Spinal cord (tissue), 9 donors: ENCODE measurements at regions not wholly inside any gene's neighbourhood (a gene's known extent, or its start where the extent isn't known, plus 50 kb on each side); places are given as distances from the start of the nearest gene placed in this dataset.
"Not testable (repeated sequence)": the region's sequence is repeated elsewhere in the genome, so short reads cannot be mapped to it uniquely, and the experiment has no call there.

Source experiments
- DNase-seq, 6 donors: peaks; one replicate each; pipeline versions ENCODE4 v3.0.0 to v3.0.0-alpha.2; 2013 to 2015; ENCODE audit warnings: low spot score in 6 of 6, low read depth in 4 of 6
- H3K27ac ChIP-seq: one replicate; pipeline ENCODE4 v1.5.1; 2013; ENCODE audit warnings: low read depth, low read length, control low read depth
- H3K27me3 ChIP-seq: one replicate; pipeline ENCODE4 v1.6.1; 2013; ENCODE audit warnings: low read length; ENCODE audit not compliant: control insufficient read depth, insufficient read depth
- H3K36me3 ChIP-seq: one replicate; pipeline ENCODE4 v1.6.1; 2013; ENCODE audit warnings: low read length; ENCODE audit not compliant: control insufficient read depth, insufficient read depth
- H3K4me1 ChIP-seq: one replicate; pipeline ENCODE4 v1.6.1; 2013; ENCODE audit warnings: low read length; ENCODE audit not compliant: control insufficient read depth, insufficient read depth
- H3K4me3 ChIP-seq: one replicate; pipeline ENCODE4 v1.5.1; 2013; ENCODE audit warnings: low read depth, low read length, control low read depth
- H3K9me3 ChIP-seq: one replicate; pipeline ENCODE4 v1.6.1; 2013; ENCODE audit warnings: low read length; ENCODE audit not compliant: control insufficient read depth, insufficient read depth
- WGBS: methylation state at CpG from one replicate; pipeline ENCODE4 v1.1.5; 2013; ENCODE audit warnings: missing lambda C conversion rate; ENCODE audit not compliant: insufficient coverage; 5-methylcytosine and 5-hydroxymethylcytosine counted together
- donor health status: healthy.

DNA sequence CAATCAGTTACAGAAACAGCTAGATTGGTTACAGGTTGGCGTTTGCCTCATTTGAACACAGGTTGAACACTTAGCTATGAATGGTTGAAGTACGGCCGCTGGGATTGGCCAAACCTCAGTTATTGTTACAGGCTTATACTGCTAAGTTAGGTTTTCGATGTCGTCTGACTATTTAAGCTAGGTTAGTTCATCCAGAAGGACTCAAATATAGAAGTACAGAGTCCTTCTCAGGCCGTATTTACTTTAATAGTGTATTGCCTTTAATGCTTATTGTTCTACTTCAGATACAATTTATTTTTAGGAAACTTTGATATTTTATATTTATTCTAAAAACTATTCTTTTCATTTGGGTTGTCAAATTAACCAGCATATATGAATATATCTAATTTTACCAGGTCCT lies 334.7 kb downstream of the FAT4 start:
- no peak for DNase-seq
- Histone ChIP-seq H3K27ac (no peak overlapping the region), H3K27me3 (no peaks in the 10 kb centered on the region), H3K4me1 (no peaks in the 10 kb centered on the region), H3K36me3 (no peaks in the 10 kb centered on the region), H3K9me3 (no peaks in the 10 kb centered on the region), H3K4me3 (no peak overlapping the region)
- 83% methylated on average over 1 of the region's 6 CpGs for WGBS

DNA sequence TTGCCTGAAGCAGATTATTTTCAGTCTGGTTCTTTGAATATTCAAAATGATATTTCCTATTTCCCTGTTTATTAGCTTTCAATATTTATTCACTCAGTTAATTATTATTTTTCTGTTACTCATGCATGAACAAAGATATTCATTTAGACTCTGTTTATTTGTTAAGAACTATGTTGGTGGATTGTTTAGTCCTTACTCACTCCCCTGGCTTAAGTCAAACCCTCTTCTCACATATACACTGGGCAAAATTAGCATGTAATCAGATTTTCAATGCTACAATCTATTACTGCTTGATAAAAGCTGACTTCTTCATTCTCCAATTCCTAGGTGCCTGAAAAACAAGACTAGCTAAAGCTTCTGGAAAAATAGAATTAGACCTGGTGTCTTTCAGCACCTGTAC lies 335.8 kb downstream of the FAT4 start:
- Histone ChIP-seq H3K4me3 (no peak overlapping the region), H3K9me3 (no peaks in the 10 kb centered on the region), H3K27ac (no peak overlapping the region), H3K36me3 (no peaks in the 10 kb centered on the region), H3K4me1 (no peaks in the 10 kb centered on the region), H3K27me3 (no peaks in the 10 kb centered on the region)
- no peak for DNase-seq

DNA sequence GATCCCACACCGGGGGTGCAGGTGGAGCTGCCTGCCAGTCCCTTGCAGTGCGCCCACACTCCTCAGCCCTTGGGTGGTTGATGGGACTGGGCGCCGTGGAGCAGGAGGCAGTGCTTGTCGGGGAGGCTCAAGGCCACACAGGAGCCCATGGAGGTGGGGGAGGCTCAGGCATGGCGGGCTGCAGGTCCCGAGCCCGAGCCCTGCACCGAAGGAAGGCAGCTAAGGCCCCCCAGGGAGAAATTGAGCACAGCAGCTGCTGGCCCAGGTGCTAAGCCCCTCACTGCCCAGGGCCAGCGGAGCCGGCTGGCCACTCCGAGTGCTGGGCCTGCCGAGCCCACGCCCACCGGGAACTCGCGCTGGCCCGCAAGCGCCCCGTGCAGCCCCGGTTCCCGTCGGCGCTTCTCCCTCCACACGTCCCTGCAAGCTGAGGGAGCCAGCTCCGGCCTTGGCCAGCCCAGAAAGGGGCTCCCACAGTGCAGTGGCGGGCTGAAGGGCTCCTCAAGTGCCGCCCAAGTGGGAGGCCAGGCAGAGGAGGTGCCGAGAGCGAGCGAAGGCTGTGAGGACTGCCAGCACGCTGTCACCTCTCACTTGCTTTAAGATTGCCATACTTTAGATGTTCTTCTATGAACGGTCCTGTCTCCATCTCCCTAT lies 337.1 kb downstream of the FAT4 start:
- H3K27me3 ChIP-seq, H3K27ac ChIP-seq, H3K36me3 ChIP-seq, H3K9me3 ChIP-seq, H3K4me1 ChIP-seq, DNase-seq, H3K4me3 ChIP-seq: not testable (repeated sequence)
- WGBS: 97% methylated on average over 29 of the region's 33 CpGs

DNA sequence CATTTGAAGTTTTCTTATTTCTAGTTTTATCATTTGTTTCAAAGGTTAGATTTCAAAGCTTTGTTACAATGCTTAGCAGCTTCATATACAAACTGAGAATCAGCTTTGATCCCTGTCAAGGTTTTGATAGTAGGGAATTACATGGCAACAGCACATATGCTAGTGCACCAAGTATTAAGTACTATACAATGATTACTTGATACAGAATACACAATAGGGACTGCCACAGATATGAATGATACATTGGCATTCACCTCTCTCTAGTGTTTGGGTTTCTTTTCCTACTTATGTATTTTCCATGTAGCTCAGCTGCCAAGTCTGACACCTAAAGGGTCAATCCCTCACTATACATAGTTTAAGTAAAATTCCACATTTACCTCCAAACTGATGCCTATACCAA lies 344.0 kb downstream of the FAT4 start:
- no peak overlapping the region for H3K4me3 ChIP-seq
- H3K36me3 ChIP-seq: no peaks in the 10 kb centered on the region
- DNase-seq: no peak
- H3K27me3 ChIP-seq: no peaks in the 10 kb centered on the region
- H3K27ac ChIP-seq: no peak overlapping the region
- no peaks in the 10 kb centered on the region for H3K9me3 ChIP-seq
- H3K4me1 ChIP-seq: no peaks in the 10 kb centered on the region

DNA sequence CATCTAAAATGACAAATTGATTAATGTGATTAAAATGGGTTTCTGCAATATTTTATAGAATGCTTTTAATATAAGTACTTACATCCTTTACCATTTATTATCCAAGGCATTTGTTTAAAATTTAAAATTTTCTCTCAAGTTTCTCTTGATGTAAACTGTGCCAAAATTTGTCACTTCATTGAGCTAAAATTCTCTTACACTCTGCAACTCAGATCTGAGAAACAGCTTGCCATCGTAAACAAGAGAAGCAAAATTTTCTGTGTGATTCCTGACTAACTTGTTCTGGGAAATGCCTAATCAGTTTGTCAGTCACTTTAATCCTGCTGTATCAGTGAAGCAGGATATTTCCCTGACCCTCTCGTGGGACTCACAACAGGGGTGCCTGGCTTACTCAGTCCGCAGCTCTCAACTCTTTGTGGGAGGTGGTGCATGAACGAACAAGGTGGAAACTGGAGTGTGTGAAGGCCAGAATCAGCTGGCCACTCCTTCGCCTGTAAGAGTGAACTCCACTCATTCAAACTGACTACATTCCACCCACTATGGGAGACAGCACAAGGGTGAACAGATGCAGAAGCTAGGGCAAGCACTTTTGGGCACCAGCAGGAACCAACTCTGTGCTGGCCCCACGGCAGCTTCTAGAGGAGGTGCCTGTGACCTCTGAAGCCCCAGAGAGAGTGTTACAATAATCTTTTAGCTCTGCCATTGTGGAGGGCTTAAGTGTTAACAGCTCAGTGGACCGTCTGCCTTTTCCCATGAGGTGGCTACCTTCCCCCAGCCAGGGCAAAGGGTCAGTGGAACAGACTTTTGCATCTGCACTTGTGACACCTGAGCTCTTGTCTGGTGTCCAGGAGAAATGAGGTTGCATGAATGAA lies 349.4 kb downstream of the FAT4 start:
- WGBS: 83% methylated on average over 4 of the region's 7 CpGs
- Histone ChIP-seq H3K27me3 (no peaks in the 10 kb centered on the region), H3K9me3 (no peaks in the 10 kb centered on the region), H3K27ac (no peak overlapping the region), H3K4me3 (no peak overlapping the region), H3K4me1 (no peaks in the 10 kb centered on the region), H3K36me3 (no peaks in the 10 kb centered on the region)
- DNase-seq: peak in 1 of 6 donors; percentile 61

DNA sequence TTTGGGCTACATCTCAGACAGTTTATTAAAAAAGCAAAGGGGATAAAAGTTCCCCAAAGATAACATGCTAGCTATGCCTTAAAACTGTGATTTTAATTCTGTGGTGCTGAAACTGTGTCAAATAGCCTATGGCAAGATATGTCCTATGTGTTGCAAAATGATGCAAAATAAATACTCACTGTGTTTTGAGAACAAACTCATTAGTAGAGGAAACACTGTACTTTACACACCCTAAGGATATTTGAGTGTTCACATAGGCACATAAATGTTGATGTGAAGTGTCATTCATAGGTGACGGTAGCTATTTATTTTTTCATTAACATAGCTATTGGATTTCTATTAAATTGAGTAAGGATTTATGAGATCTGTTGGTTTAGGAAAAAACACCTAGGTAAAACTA lies 351.9 kb downstream of the FAT4 start:
- no CpG with 5 or more reads among the region's 1 CpG for WGBS
- H3K27ac ChIP-seq: no peak overlapping the region
- no peak for DNase-seq
- no peaks in the 10 kb centered on the region for H3K27me3 ChIP-seq
- no peaks in the 10 kb centered on the region for H3K36me3 ChIP-seq
- no peaks in the 10 kb centered on the region for H3K9me3 ChIP-seq
- H3K4me1 ChIP-seq: no peaks in the 10 kb centered on the region
- no peak overlapping the region for H3K4me3 ChIP-seq

DNA sequence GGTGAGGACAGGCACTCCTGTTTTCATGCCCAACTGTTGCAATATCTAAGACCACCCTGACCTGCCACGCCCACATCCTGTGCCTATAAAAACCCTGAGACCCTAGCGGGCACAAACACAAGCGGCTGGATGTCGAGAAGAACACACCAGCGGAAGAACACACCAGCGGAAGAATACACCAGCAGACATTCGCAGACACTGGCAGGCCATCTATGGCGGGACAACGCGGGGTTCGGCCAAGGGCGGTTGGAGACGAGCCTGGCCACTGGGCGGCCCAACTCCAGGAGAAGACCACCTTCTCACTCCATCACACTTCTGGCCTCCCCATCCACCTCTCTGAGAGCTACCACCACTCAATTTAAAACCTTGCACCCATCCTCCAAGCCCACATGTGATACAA lies 361.4 kb downstream of the FAT4 start:
- H3K9me3 ChIP-seq: no peaks in the 10 kb centered on the region
- no peaks in the 10 kb centered on the region for H3K36me3 ChIP-seq
- H3K4me3 ChIP-seq: no peak overlapping the region
- H3K27me3 ChIP-seq: no peaks in the 10 kb centered on the region
- no peaks in the 10 kb centered on the region for H3K4me1 ChIP-seq
- WGBS: 95% methylated on average over 12 of the region's 14 CpGs
- no peak for DNase-seq
- no peak overlapping the region for H3K27ac ChIP-seq

DNA sequence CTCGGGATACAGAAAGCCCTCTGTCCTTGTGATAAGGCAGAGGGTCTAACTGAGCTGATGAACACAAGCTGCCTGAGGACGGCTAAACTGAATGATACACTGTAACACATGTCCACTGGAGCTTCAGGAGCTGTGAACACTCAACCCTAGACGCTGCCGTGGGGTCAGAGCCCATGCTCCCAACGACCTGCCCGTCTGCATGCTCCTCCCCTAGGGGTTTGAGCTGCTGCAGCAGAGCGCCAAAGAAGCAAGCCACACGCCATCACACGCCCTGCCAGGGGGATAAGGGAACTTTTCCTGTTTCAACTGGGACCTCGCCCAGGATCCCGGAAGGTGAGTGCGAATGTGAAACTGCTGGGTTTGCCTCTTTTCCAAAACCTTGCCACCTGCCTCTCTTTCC lies 361.8 kb downstream of the FAT4 start:
- H3K27ac ChIP-seq: no peak overlapping the region
- H3K36me3 ChIP-seq: no peaks in the 10 kb centered on the region
- no peak overlapping the region for H3K4me3 ChIP-seq
- no peaks in the 10 kb centered on the region for H3K9me3 ChIP-seq
- no peak for DNase-seq
- H3K27me3 ChIP-seq: no peaks in the 10 kb centered on the region
- H3K4me1 ChIP-seq: no peaks in the 10 kb centered on the region
- WGBS: 94% methylated on average over 11 of the region's 12 CpGs

DNA sequence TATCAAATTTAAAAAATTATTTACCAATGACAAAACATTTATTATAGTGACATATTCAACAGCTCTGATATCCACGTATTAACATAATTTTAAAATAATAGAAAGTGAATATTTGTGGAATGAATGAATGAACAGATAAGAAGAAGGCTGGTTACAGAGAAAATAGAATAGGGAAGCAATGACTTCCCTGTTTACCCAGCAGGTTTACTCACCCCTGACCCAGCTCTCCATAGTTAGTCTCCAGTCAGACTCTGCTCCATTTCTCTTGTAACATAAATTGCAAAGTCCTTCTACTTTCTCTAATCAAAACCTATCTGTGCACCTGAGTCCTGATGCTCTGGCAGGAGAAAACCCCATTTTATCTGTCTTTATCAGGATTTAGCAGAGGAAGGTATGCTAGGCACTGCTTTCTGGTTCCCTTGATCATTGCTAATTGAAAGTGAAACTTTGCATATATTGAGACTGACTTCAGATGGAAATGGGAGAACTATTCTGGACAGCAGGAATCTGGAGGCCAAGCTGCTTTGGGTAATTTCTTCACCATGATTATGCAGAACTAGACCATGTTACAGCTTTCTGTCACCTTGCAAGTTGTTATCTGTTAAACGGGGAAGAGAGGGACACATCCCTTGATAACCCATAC lies 363.0 kb downstream of the FAT4 start:
- no peak overlapping the region for H3K27ac ChIP-seq
- H3K9me3 ChIP-seq: no peaks in the 10 kb centered on the region
- no peaks in the 10 kb centered on the region for H3K36me3 ChIP-seq
- no peaks in the 10 kb centered on the region for H3K4me1 ChIP-seq
- DNase-seq: no peak
- no peaks in the 10 kb centered on the region for H3K27me3 ChIP-seq
- no CpG with 5 or more reads among the region's 2 CpGs for WGBS
- no peak overlapping the region for H3K4me3 ChIP-seq

DNA sequence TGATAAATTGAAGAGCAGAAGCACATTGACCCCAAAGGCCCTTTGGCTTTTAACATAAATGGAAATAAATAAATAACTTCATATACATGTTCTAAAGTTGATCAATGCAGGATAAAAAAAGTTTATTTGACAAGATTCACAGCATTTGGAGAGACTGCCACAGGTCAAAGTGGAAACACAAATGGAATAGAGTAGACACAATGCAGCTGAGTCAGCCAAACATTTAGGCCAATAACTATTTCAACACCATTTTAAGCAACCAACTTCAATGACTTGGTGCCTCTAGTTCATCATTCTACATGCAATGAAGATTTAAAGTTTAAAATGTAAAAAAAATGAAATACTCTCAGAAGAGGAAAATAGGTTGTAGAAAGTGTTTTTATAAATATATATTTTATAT lies 365.2 kb downstream of the FAT4 start:
- H3K27me3 ChIP-seq: no peaks in the 10 kb centered on the region
- H3K4me3 ChIP-seq: no peak overlapping the region
- DNase-seq: no peak
- H3K9me3 ChIP-seq: no peaks in the 10 kb centered on the region
- H3K36me3 ChIP-seq: no peaks in the 10 kb centered on the region
- H3K4me1 ChIP-seq: no peaks in the 10 kb centered on the region
- H3K27ac ChIP-seq: no peak overlapping the region
